ENCODE measurements at regions not wholly inside any gene's neighbourhood (a gene's known extent, or its start where the extent isn't known, plus 50 kb on each side); places are given as distances from the start of the nearest gene placed in this dataset.

GRCh38 chr15:29170521-29170920, 99.1 kb downstream of the NSMCE3 start:
- DNase-seq (ENCODE audit: low spot score) (no peak), ATAC-seq (no peak)
- TF ChIP-seq HMGA2 (CRISPR knock-in tag; IDR thresholded peaks at IDR 0.05) (no peak), ZNF416 (CRISPR knock-in tag; IDR thresholded peaks at IDR 0.05) (no peak), MLX (CRISPR knock-in tag; IDR thresholded peaks at IDR 0.05) (no peak), NR3C1 (CRISPR knock-in tag; conservative IDR thresholded peaks at IDR 0.05; ENCODE audit: low read depth) (no peak), ZNF512 (CRISPR knock-in tag; IDR thresholded peaks at IDR 0.05; ENCODE audit: borderline replicate concordance) (no peak), TP53 (CRISPR knock-in tag; IDR thresholded peaks at IDR 0.05) (no peak)
- POLR2A ChIA-PET, result no interaction called here
- H3K4me3 Mint-ChIP-seq, result no peak overlapping the region
- H3K36me3 Mint-ChIP-seq, result no peaks in the 10 kb centered on the region
- H3K27ac Mint-ChIP-seq, result no peak overlapping the region
- H3K4me1 Mint-ChIP-seq, result peaks cover 12% of the 10 kb centered on the region
- CTCF ChIA-PET, result no interaction called here
- peaks cover 9% of the 10 kb centered on the region for H3K9me3 Mint-ChIP-seq
- H3K27me3 Mint-ChIP-seq (ENCODE audit: low read depth), result no peaks in the 10 kb centered on the region
